Activated T-cell treated with anti-CD3 and anti-CD28 coated beads, Interleukin-2, amount 50 U/mL, for 4 hours (primary cell): ENCODE measurements at regions not wholly inside any gene's neighbourhood (a gene's known extent, or its start where the extent isn't known, plus 50 kb on each side); places are given as distances from the start of the nearest gene placed in this dataset.

Source experiments
- ATAC-seq, 2 donors: fragments of 200-7000 bp; cut with Tn5 transposase; one replicate each; pipeline ENCODE4 v1.10.0; 2021
- DNase-seq: peaks from one replicate; pipeline ENCODE4 v3.0.0-alpha.2; 2020
- H3K27me3 Mint-ChIP-seq: one replicate; pipeline ENCODE4 v1.8.0; 2021; ENCODE audit warnings: low read depth, mixed read lengths
- H3K36me3 Mint-ChIP-seq: one replicate; pipeline ENCODE4 v1.8.0; 2022; ENCODE audit warnings: mixed read lengths; ENCODE audit not compliant: insufficient read depth
- H3K4me1 Mint-ChIP-seq: one replicate; pipeline ENCODE4 v1.8.0; 2021; ENCODE audit warnings: low read depth, mixed read lengths
- H3K4me3 Mint-ChIP-seq: one replicate; pipeline ENCODE4 v1.8.0; 2021; ENCODE audit warnings: mild to moderate bottlenecking, moderate library complexity, mixed read lengths
- H3K9me3 Mint-ChIP-seq: one replicate; pipeline ENCODE4 v1.8.0; 2021; ENCODE audit warnings: mixed read lengths

DNA sequence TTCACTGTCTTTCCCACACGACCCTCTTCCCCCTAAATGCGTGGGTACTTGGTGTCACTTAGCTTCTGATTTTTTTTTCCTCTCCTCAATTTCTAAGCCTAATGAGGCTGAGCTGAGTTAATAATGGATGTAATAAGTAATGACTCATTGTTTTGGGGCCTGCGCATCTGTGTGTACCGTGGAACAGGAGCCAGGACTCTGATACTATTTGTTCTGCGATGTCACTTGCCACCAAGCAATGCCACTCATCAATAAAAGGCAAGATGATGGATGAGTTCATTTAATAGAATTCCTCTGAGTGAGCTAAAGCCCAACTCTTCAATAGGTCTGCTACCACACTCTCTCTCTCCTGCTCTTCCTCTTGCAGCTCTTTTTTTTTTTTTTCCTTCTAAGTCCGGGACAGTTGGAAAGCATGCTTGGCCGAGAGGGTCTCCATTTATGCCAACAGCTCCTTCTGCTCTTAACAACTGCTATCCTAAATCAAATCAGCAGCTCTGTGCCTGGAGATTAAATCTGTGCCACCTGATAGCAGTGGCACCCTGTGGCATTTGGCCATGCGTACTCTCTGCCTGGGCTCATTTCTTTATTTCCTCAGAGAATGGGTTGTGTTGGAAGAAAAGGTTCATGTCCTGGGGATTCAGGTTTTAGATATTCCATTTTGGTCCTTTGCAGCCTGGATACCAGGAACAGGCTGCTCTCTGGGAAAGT lies 1284.2 kb upstream of the PIK3C3 start:
- no peaks in the 10 kb centered on the region for H3K36me3 Mint-ChIP-seq
- no peak overlapping the region for H3K4me3 Mint-ChIP-seq

DNA sequence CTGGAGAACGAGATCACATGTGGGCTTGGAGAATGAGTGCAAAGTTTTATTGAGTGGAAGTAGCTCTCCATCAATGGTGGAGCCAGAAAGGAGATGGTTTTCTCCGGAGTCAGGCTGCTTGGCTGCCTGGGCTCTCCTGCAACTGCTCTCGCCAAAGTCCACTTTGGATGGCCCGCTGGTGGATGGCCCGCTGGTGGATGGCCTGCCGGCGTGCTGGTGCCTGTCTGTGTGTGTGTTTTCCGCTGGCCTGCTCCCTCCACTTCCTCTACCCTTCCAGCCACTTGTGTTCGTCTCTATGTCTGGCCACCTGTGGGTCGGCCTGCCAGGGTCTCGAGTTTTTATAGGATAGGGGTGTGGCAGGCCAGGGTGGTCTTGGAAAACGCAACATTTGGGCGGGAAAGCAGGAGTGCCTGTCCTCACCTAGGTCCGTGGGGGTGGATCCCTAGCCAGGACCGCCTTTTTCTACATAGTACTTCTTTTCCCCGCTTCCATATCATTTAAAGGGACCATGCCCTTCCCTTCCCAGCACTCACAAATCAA lies 1292.1 kb upstream of the PIK3C3 start:
- no peak for DNase-seq
- no peak for ATAC-seq
- no peaks in the 10 kb centered on the region for H3K36me3 Mint-ChIP-seq
- H3K4me1 Mint-ChIP-seq = no peaks in the 10 kb centered on the region
- H3K27me3 Mint-ChIP-seq = no peaks in the 10 kb centered on the region
- no peak overlapping the region for H3K4me3 Mint-ChIP-seq
- H3K9me3 Mint-ChIP-seq = peaks cover 26% of the 10 kb centered on the region

More for the DNA sequence above, 1284.2 kb upstream of the PIK3C3 start:
- no peak for ATAC-seq
- DNase-seq = no peak
- Mint-ChIP-seq H3K4me1 (no peaks in the 10 kb centered on the region), H3K27me3 (no peaks in the 10 kb centered on the region), H3K9me3 (peaks cover 11% of the 10 kb centered on the region)

DNA sequence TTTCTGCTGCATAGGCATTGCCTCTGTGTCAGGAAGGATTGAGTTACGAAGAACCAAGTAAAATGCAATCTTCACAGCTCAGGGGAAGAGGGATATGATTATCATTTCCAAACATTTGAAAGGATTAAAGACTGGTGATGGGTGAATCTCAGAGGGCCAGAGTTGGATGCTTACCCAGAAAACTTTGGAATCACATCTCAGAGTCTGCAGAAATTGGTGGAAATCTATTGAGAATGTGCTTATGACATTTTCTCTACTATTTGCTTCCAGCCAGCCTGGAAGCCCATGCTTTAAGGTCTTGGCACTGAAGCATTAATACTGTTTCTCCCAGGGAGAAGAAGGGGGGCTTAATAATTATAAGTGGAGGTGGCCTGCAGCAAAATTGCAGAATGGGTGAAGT lies 1301.4 kb upstream of the PIK3C3 start:
- Mint-ChIP-seq H3K36me3 (no peaks in the 10 kb centered on the region), H3K9me3 (peaks cover 28% of the 10 kb centered on the region), H3K27me3 (no peaks in the 10 kb centered on the region), H3K4me3 (no peak overlapping the region), H3K4me1 (no peaks in the 10 kb centered on the region)
- DNase-seq = no peak
- ATAC-seq = no peak

DNA sequence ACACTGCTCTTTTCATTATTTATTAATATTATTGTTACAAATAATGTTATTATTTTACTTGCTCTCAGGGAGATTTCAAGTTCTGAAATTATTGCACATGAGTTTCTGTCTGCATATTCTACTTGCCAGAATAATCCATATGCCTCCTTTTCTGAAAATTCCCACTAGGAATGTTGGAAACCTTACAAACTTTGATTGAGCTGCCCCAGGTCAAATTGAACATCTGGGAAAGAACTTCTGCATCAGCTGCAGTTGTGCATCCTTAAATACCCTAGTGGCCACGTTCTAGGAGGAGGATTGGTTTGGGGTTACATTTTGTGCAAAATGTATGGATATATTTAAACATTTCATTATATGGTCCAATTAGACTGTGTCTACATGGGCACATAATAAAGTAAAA lies 1302.7 kb upstream of the PIK3C3 start:
- H3K9me3 Mint-ChIP-seq = peaks cover 21% of the 10 kb centered on the region
- ATAC-seq (no peak), DNase-seq (no peak)
- no peak overlapping the region for H3K4me3 Mint-ChIP-seq
- H3K36me3 Mint-ChIP-seq = no peaks in the 10 kb centered on the region
- no peaks in the 10 kb centered on the region for H3K27me3 Mint-ChIP-seq
- no peaks in the 10 kb centered on the region for H3K4me1 Mint-ChIP-seq

DNA sequence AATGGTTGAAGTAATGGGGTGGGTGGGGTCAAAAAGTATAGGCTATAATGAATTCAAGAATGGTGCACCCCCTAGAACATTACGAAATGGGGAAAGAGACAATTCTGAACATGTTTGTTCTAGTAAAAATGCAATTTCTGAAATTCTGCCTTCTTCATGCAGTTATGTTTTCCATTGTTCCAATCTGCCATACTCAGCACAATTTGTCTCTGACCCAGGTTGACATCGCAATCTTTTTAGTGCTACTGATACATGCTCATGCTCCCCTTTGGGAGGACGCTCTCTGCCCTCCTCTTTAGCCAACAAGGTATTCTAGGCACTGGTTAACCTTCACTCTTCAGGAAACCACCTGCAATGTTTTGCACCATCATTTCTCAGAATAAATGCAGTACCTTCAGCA lies 1303.9 kb upstream of the PIK3C3 start:
- ATAC-seq (no peak), DNase-seq (no peak)
- Mint-ChIP-seq H3K27me3 (no peaks in the 10 kb centered on the region), H3K36me3 (no peaks in the 10 kb centered on the region), H3K4me3 (no peak overlapping the region), H3K4me1 (no peaks in the 10 kb centered on the region), H3K9me3 (peaks cover 20% of the 10 kb centered on the region)

DNA sequence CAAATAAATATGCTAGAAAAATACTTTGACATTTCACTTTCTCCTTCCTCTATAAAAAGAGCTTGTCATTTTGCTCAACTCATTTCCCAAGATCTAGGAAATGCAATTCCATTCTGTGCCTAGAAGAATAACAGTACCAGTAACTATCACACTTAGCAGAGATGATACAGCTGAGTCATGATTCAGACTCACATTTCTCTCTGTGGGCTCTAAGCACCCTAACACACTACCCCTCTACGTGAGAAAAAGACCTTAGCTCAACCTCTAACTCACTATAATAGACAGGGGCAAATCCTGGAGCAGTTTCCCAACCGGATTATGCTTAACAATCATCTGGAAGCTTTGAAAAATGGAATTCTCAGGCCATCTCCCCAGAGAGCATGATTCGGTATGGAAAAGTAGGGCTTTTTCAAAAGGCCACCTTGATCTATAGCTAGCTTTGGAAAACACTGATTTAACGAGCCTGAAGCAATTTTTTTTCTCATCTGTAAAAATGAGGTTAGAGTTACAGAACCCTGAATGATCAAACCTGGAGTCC lies 1312.3 kb upstream of the PIK3C3 start:
- Mint-ChIP-seq H3K9me3 (peaks cover 5% of the 10 kb centered on the region), H3K4me3 (no peak overlapping the region), H3K4me1 (no peaks in the 10 kb centered on the region), H3K27me3 (no peaks in the 10 kb centered on the region), H3K36me3 (no peaks in the 10 kb centered on the region)
- ATAC-seq (no peak), DNase-seq (no peak)

DNA sequence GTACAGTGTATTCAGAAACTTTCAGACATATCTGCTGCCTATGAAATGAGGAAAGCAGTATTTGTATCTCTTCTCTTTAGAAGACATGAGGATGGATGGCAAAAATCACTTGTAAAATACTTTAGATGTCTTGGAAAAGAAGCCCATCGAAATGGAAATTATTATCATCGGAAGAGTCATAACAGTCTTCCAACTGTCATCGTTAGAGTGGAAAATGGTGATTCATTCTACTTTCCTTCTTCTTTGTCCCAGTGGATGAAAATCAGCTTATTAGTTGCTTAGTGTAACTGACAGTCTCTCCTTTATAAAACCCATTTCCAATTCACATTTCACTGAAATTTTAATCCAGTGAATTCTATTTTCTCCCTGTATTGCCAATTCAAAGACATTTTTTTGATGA lies 1323.7 kb upstream of the PIK3C3 start:
- Mint-ChIP-seq H3K4me3 (no peak overlapping the region), H3K27me3 (no peaks in the 10 kb centered on the region), H3K36me3 (no peaks in the 10 kb centered on the region), H3K4me1 (no peaks in the 10 kb centered on the region), H3K9me3 (peaks cover 30% of the 10 kb centered on the region)
- ATAC-seq = no peak
- DNase-seq = no peak

DNA sequence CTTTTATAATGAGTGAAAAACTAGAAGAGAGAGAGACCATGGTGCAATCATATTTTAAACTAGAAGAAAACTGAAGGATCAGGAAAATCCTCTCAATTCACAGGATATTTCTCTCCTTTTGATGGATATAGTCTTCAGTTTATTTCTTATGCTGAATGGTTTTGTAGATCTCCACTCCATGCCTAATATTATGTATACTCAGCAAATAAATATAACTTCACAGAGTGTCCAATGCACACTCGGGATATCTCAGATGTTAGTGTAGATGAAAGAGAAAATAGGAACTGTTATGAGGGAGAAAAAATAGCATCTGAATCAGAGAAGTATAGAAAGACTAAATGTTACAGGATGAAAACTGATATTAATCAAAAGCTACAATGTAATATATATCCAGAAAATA lies 1324.5 kb upstream of the PIK3C3 start:
- DNase-seq (no peak), ATAC-seq (no peak)
- H3K36me3 Mint-ChIP-seq = no peaks in the 10 kb centered on the region
- no peak overlapping the region for H3K4me3 Mint-ChIP-seq
- H3K4me1 Mint-ChIP-seq = no peaks in the 10 kb centered on the region
- H3K9me3 Mint-ChIP-seq = peaks cover 23% of the 10 kb centered on the region
- no peaks in the 10 kb centered on the region for H3K27me3 Mint-ChIP-seq

DNA sequence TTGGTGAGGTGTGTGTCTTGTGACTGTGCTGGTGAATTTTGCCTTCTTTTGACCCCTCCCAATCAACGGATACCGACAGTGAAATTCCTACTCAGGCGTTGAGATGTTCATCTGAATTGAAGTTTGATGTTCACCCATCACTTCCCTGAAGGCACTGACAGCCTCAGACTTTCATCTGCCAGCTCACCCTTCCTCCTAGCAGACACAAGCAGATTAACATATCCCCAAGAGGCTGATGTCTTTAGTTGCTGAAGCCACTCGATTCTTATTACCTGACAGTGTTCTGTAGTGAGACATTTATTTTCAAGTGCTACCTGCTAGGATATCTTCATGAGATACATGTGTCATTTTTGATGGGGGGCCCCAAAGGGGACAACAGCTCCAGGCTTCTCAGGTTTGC lies 1330.1 kb upstream of the PIK3C3 start:
- no peak overlapping the region for H3K4me3 Mint-ChIP-seq
- DNase-seq (no peak), ATAC-seq (no peak)
- H3K36me3 Mint-ChIP-seq = no peaks in the 10 kb centered on the region
- H3K9me3 Mint-ChIP-seq = peaks cover 27% of the 10 kb centered on the region
- H3K27me3 Mint-ChIP-seq = no peaks in the 10 kb centered on the region
- no peaks in the 10 kb centered on the region for H3K4me1 Mint-ChIP-seq

DNA sequence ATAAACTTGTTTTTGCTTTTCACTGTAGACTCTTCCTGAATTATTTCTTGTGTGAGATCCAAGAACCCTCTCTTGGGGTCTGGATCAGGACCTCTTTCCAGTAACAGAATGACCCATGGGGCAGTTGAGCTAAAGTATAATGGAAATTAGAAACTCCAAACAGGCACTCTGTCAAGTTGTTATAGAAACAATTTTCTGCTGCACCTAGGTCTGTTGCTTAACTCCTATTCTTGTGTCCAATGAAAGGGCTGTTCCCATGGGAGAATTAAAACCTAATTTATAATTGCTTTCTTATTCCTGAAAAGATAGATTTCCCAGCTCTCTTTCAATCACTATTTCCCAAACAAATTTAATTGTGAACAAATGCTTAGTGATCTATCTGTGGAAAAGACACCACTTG lies 1341.3 kb upstream of the PIK3C3 start:
- DNase-seq = no peak
- Mint-ChIP-seq H3K27me3 (no peaks in the 10 kb centered on the region), H3K36me3 (no peaks in the 10 kb centered on the region), H3K9me3 (peaks cover 10% of the 10 kb centered on the region), H3K4me1 (no peaks in the 10 kb centered on the region), H3K4me3 (no peak overlapping the region)
- no peak for ATAC-seq

DNA sequence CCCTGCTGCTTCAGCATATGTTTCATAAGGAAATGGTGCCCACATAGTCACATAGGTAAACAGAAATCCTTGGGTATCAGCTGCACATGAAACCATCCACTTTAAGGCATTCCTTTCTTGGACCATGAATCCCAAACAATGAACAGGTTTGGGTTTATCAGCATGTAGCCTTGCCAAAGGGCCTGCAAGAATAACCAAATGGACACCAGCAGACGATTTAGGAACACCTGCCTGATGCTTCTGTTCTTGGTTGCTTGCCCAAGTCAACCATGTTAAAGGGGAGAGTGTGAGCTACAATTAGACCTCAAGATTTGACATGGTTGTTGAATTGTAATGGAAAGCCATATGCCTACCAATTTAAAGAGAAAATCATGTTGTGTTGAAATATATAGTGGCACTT lies 1342.7 kb upstream of the PIK3C3 start:
- Mint-ChIP-seq H3K9me3 (peaks cover 10% of the 10 kb centered on the region), H3K27me3 (no peaks in the 10 kb centered on the region), H3K4me1 (no peaks in the 10 kb centered on the region), H3K36me3 (no peaks in the 10 kb centered on the region), H3K4me3 (no peak overlapping the region)
- DNase-seq (no peak), ATAC-seq (no peak)

DNA sequence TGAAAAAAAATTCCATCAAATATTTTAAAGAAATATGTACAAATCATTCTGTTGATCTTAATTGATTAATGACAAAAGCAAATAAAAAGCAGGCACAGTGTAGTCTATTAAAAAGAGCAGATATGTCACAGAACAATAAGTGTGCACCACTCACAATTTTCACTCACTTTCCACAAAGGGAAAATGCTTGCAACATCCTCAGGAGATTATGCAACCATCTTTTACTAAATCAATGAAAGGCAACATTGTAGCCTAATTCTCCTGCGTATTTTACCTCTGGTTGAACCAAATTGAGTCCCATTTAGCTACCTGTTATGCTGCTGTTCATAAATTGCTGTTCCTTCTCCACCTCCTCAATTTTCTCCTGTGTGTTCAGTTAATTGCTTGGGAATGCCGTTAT lies 1346.8 kb upstream of the PIK3C3 start:
- H3K4me1 Mint-ChIP-seq = no peaks in the 10 kb centered on the region
- DNase-seq (no peak), ATAC-seq (no peak)
- no peaks in the 10 kb centered on the region for H3K36me3 Mint-ChIP-seq
- no peaks in the 10 kb centered on the region for H3K27me3 Mint-ChIP-seq
- H3K9me3 Mint-ChIP-seq = peaks cover 3% of the 10 kb centered on the region
- H3K4me3 Mint-ChIP-seq = no peak overlapping the region

DNA sequence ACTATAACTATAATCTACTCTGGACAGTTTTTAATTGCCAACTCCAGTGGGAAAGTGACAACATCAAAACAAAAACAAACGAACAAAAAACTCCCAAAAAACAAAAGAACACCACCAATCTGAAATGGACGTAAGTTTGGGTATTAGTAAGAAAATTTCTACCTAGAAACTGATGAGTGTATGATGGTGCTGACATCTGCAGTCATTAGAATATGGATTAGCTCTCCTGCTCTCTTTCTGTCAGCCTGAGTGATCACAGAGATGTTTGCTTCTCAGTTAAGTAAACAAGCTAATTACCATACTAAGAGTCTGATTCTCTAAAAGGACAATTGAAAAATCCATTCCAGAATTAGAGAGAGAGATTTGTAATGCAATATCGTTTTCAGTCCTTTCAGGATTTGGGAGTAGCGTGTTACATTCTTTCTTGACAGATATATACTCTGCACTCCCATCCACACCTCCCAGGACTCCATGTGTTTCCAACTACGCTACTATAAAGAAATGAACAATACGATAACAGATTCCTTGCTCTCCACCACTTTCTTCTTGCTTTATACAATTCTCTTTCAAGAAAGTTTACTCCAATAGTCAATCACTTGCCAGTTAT lies 1347.4 kb upstream of the PIK3C3 start:
- ATAC-seq = no peak
- no peaks in the 10 kb centered on the region for H3K27me3 Mint-ChIP-seq
- no peak for DNase-seq
- peaks cover 3% of the 10 kb centered on the region for H3K9me3 Mint-ChIP-seq
- H3K4me1 Mint-ChIP-seq = no peaks in the 10 kb centered on the region
- H3K36me3 Mint-ChIP-seq = no peaks in the 10 kb centered on the region
- H3K4me3 Mint-ChIP-seq = no peak overlapping the region

DNA sequence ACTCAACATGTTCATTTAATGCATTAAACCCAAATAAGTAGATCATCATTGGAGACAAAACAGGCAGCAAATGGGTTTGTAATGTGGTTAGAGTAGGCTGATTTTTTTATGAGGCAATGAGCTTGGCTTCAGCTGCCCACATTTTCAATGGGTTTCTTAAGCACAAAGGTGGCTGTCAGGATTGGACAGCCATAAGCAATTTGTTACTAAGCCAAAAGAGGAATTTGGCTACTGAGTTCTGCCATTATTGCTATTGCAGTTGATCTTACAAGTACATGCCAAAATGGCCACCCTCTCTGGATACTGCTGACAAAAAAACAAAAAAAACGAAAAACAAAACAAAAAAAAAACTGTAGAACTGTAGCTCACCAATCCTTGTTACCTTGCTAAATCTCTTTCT lies 1348.0 kb upstream of the PIK3C3 start:
- DNase-seq (no peak), ATAC-seq (no peak)
- H3K9me3 Mint-ChIP-seq = peaks cover 3% of the 10 kb centered on the region
- H3K4me1 Mint-ChIP-seq = no peaks in the 10 kb centered on the region
- H3K4me3 Mint-ChIP-seq = no peak overlapping the region
- no peaks in the 10 kb centered on the region for H3K36me3 Mint-ChIP-seq
- no peaks in the 10 kb centered on the region for H3K27me3 Mint-ChIP-seq

DNA sequence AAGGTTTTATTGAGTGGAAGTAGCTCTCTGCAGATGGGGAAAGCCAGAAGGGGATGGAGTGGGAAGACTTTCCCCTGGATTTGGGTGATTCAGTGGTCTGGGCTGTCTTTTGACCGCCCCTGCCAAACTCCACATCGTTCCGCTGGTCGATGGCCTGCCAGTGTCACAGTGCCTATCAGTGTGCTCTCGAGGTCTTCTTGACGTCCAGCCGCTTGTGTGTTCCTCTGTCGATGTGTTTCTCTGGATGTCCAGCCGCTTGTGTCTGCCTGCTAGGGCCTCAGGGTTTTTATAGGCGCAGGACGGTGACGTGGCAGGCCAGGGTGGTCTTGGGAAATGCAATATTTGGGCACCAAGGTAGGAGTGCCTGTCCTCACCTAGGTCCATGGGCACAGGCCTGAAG lies 1371.4 kb upstream of the PIK3C3 start:
- Mint-ChIP-seq H3K4me3 (no peak overlapping the region), H3K36me3 (no peaks in the 10 kb centered on the region), H3K27me3 (no peaks in the 10 kb centered on the region), H3K4me1 (no peaks in the 10 kb centered on the region), H3K9me3 (peaks cover 10% of the 10 kb centered on the region)
- DNase-seq = no peak
- ATAC-seq = no peak
